ENCODE measurements at regions not wholly inside any gene's neighbourhood (a gene's known extent, or its start where the extent isn't known, plus 50 kb on each side); places are given as distances from the start of the nearest gene placed in this dataset.

DNA sequence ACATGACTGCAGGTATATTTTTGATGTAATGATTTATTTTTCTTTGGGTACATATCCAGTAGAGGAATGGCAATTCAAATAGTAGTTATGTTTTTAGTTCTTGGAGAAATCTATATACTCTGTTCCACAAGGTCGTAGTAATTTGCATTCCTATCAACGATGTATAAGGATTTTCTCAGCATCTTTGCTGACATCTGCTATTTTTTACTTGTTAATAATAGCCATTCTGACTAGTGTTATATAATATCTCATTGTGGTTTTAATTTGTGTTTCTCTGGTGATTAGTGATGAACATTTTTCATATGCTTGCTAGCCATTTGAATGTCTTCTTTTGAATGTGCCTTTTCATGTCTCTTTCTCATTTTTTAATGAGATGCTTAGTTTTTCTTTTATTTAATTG lies 292.1 kb upstream of the RGS18 start:
- dilution Hi-C loops (cut with HindIII; ENCODE audit: low sequenced_read_pairs, unreplicated experiment) (no loop called here), intact Hi-C loops (cut with micrococcal nuclease) (no loop called here), in situ Hi-C loops (cut with MboI; ENCODE audit: low sequenced_read_pairs) (no loop called here)
- H3K79me1 ChIP-seq (ENCODE audit: low read depth in 1 of 2, low read length in 2 of 2) = no peaks in the 10 kb centered on the region
- H3K18ac ChIP-seq (ENCODE audit: low read depth, low read length) = no peak overlapping the region
- H4K20me1 ChIP-seq (ENCODE audit: insufficient read depth, low read length) = no peaks in the 10 kb centered on the region
- no peak overlapping the region for H4K91ac ChIP-seq (ENCODE audit: insufficient read depth, low read depth, low read length)
- H3K4me3 ChIP-seq (ENCODE audit: insufficient read depth, low read depth, low read length) = no peak overlapping the region
- no peak overlapping the region for H2BK5ac ChIP-seq (ENCODE audit: low read depth, low read length, poor library complexity, severe bottlenecking)
- no peak overlapping the region for H2BK15ac ChIP-seq (ENCODE audit: low read depth, low read length)
- ChIA-PET POLR2A (ENCODE audit: unreplicated experiment) (no interaction called here), CTCF (no interaction called here)
- no peaks in the 10 kb centered on the region for H3K36me3 ChIP-seq (ENCODE audit: control insufficient read depth, insufficient read depth, low read length)
- H2AK9ac ChIP-seq (replicated peaks; ENCODE audit: low read depth, low read length, poor library complexity) = no peak overlapping the region
- H3K56ac ChIP-seq (ENCODE audit: extremely low read depth, insufficient read depth, low read length) = no peak overlapping the region
- H2AFZ ChIP-seq (replicated peaks; ENCODE audit: low read length, poor library complexity) = no peak overlapping the region
- H2BK120ac ChIP-seq (ENCODE audit: low read depth, low read length) = no peak overlapping the region
- ATAC-seq (ENCODE audit: low read depth) (no peak), DNase-seq (no peak)
- no peak overlapping the region for H4K8ac ChIP-seq (ENCODE audit: low read depth in 2 of 2, low read length in 2 of 2)
- H3K27ac ChIP-seq (ENCODE audit: insufficient read depth, low read length) = no peak overlapping the region
- TF ChIP-seq, protein P1, sequence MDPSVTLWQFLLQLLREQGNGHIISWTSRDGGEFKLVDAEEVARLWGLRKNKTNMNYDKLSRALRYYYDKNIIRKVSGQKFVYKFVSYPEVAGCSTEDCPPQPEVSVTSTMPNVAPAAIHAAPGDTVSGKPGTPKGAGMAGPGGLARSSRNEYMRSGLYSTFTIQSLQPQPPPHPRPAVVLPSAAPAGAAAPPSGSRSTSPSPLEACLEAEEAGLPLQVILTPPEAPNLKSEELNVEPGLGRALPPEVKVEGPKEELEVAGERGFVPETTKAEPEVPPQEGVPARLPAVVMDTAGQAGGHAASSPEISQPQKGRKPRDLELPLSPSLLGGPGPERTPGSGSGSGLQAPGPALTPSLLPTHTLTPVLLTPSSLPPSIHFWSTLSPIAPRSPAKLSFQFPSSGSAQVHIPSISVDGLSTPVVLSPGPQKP (IDR thresholded peaks at IDR 0.05; ENCODE audit: borderline replicate concordance, low read depth, low read length) = no peak
- TF ChIP-seq MAFK (IDR thresholded peaks at IDR 0.05; ENCODE audit: low read depth, low read length) = peak; percentile 40
- no peaks in the 10 kb centered on the region for H3K27me3 ChIP-seq (ENCODE audit: control insufficient read depth, insufficient read depth, low read length)
- no peak overlapping the region for H3K4me2 ChIP-seq (ENCODE audit: low read depth, low read length)
- H3K9me1 ChIP-seq (ENCODE audit: insufficient read depth, low read length) = no peaks in the 10 kb centered on the region
- no peak overlapping the region for H2AK5ac ChIP-seq (ENCODE audit: low read depth, low read length)
- H2BK20ac ChIP-seq (ENCODE audit: low read depth, low read length) = no peak overlapping the region
- no CpG with 5 or more reads among the region's 2 CpGs for WGBS, 2 experiments (ENCODE audit: extremely low coverage in 2 of 2, insufficient read length in 1 of 2)
- H3K4ac ChIP-seq (ENCODE audit: low read depth, low read length) = no peak overlapping the region
- no TSS peak for BruUV-seq (replicated peaks)
- H3K23ac ChIP-seq (ENCODE audit: low read depth, low read length) = no peak overlapping the region
- no peaks in the 10 kb centered on the region for H3K9me3 ChIP-seq (ENCODE audit: control insufficient read depth, insufficient read depth, low read length)
- H3K4me1 ChIP-seq (ENCODE audit: control insufficient read depth, insufficient read depth, low read length) = no peaks in the 10 kb centered on the region
- no peak overlapping the region for H4K5ac ChIP-seq (ENCODE audit: low read depth, low read length)
- H3K14ac ChIP-seq (replicated peaks; ENCODE audit: low read depth, low read length) = no peak overlapping the region
- no peak overlapping the region for H3K9ac ChIP-seq (ENCODE audit: low read depth, low read length)

Measured in IMR-90 (cell line).